ENCODE measurements at regions not wholly inside any gene's neighbourhood (a gene's known extent, or its start where the extent isn't known, plus 50 kb on each side); places are given as distances from the start of the nearest gene placed in this dataset.

DNA sequence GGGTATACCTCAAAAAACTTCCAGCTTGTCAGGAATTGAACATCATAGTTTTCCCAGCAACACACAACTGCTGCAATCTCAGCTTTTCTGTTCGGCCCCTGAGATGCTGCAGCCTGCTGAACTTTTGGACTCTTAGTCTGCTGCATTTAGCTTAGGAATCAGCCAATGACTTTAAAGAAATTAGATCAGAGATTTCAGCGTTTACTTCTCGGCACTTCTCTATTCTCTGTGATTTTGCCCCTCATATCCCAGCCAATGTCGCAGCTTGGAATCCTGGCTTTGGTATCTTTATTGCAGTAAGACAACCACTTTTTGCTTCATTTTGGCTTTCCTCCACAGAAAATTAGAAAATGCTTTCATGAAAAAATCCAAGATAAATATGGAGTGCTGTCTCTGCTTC is 86.3 kb upstream of the MCTP2 start:
- no peaks in the 10 kb centered on the region for H3K4me1 ChIP-seq (ENCODE audit: insufficient read depth, low read length)
- H3K4me2 ChIP-seq (ENCODE audit: insufficient read depth, low read length), result no peak overlapping the region
- TF ChIP-seq, protein P1, sequence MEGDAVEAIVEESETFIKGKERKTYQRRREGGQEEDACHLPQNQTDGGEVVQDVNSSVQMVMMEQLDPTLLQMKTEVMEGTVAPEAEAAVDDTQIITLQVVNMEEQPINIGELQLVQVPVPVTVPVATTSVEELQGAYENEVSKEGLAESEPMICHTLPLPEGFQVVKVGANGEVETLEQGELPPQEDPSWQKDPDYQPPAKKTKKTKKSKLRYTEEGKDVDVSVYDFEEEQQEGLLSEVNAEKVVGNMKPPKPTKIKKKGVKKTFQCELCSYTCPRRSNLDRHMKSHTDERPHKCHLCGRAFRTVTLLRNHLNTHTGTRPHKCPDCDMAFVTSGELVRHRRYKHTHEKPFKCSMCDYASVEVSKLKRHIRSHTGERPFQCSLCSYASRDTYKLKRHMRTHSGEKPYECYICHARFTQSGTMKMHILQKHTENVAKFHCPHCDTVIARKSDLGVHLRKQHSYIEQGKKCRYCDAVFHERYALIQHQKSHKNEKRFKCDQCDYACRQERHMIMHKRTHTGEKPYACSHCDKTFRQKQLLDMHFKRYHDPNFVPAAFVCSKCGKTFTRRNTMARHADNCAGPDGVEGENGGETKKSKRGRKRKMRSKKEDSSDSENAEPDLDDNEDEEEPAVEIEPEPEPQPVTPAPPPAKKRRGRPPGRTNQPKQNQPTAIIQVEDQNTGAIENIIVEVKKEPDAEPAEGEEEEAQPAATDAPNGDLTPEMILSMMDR (IDR thresholded peaks at IDR 0.05; ENCODE audit: borderline replicate concordance, extremely low read depth, low read length, poor library complexity, severe bottlenecking), result no peak
- no peak for TF ChIP-seq EZH2 (IDR thresholded peaks at IDR 0.05; ENCODE audit: borderline replicate concordance, low read depth, low read length, severe bottlenecking)
- no peaks in the 10 kb centered on the region for H3K27me3 ChIP-seq (ENCODE audit: insufficient read depth, low read length, poor library complexity)
- ATAC-seq (ENCODE audit: insufficient read depth, low read depth) (no peak), DNase-seq (no peak)
- H3K36me3 ChIP-seq (ENCODE audit: insufficient read depth, low read length), result no peaks in the 10 kb centered on the region
- no peaks in the 10 kb centered on the region for H3K9me3 ChIP-seq (ENCODE audit: insufficient read depth, low read length, severe bottlenecking)
- H3K79me2 ChIP-seq (ENCODE audit: insufficient read depth, low read length), result no peaks in the 10 kb centered on the region
- no peak overlapping the region for H3K9ac ChIP-seq (ENCODE audit: low read depth, low read length)
- no peak overlapping the region for H3K27ac ChIP-seq (ENCODE audit: low read length)
- no peak overlapping the region for H3K4me3 ChIP-seq (ENCODE audit: low read depth in 1 of 2, low read length in 2 of 2)
- no peaks in the 10 kb centered on the region for H4K20me1 ChIP-seq (ENCODE audit: insufficient read depth, low read length)
- no peak overlapping the region for H2AFZ ChIP-seq (ENCODE audit: low read depth, low read length)

DNA sequence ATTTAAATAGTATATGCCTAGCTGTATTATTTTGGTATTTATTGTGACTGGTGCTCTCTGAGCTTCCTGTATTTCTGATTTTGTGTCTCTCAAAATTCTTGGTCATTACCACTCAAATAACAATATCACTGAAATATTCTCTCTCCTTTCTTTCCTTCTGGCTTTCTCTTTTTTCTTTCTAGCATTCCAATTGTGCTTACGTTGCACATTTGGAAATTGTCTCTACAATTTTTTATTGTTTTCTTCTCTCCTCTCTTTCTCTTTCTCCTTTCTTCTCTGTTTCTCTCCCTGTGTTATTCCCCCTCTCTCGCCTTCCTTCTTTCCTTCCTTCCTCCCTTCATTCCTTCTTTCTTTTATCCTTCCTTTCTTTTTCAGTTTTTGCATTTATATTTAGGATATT is 89.6 kb upstream of the MCTP2 start:
- Histone ChIP-seq H3K4me2 (ENCODE audit: insufficient read depth, low read length) (no peak overlapping the region), H2AFZ (ENCODE audit: low read depth, low read length) (no peak overlapping the region), H3K27ac (ENCODE audit: low read length) (no peak overlapping the region), H3K36me3 (ENCODE audit: insufficient read depth, low read length) (no peaks in the 10 kb centered on the region), H3K27me3 (ENCODE audit: insufficient read depth, low read length, poor library complexity) (no peaks in the 10 kb centered on the region), H3K9ac (ENCODE audit: low read depth, low read length) (no peak overlapping the region), H3K4me1 (ENCODE audit: insufficient read depth, low read length) (no peaks in the 10 kb centered on the region), H3K9me3 (ENCODE audit: insufficient read depth, low read length, severe bottlenecking) (no peaks in the 10 kb centered on the region), H4K20me1 (ENCODE audit: insufficient read depth, low read length) (no peaks in the 10 kb centered on the region), H3K4me3 (ENCODE audit: low read depth in 1 of 2, low read length in 2 of 2) (no peak overlapping the region), H3K79me2 (ENCODE audit: insufficient read depth, low read length) (no peaks in the 10 kb centered on the region)
- DNase-seq (no peak), ATAC-seq (ENCODE audit: insufficient read depth, low read depth) (no peak)
- no peak for TF ChIP-seq EZH2 (IDR thresholded peaks at IDR 0.05; ENCODE audit: borderline replicate concordance, low read depth, low read length, severe bottlenecking)
- TF ChIP-seq, protein P1 (IDR thresholded peaks at IDR 0.05; ENCODE audit: borderline replicate concordance, extremely low read depth, low read length, poor library complexity, severe bottlenecking), result no peak

GRCh38 chr15:94135486-94136147 is 95.7 kb upstream of the MCTP2 start:
- Histone ChIP-seq H3K36me3 (ENCODE audit: insufficient read depth, low read length) (no peaks in the 10 kb centered on the region), H3K4me1 (ENCODE audit: insufficient read depth, low read length) (no peaks in the 10 kb centered on the region), H2AFZ (ENCODE audit: low read depth, low read length) (no peak overlapping the region), H3K79me2 (ENCODE audit: insufficient read depth, low read length) (no peaks in the 10 kb centered on the region), H3K4me3 (ENCODE audit: low read depth in 1 of 2, low read length in 2 of 2) (no peak overlapping the region), H3K9me3 (ENCODE audit: insufficient read depth, low read length, severe bottlenecking) (peaks cover 2% of the 10 kb centered on the region), H3K9ac (ENCODE audit: low read depth, low read length) (no peak overlapping the region), H3K4me2 (ENCODE audit: insufficient read depth, low read length) (no peak overlapping the region), H3K27me3 (ENCODE audit: insufficient read depth, low read length, poor library complexity) (no peaks in the 10 kb centered on the region), H4K20me1 (ENCODE audit: insufficient read depth, low read length) (no peaks in the 10 kb centered on the region), H3K27ac (ENCODE audit: low read length) (no peak overlapping the region)
- ATAC-seq (ENCODE audit: insufficient read depth, low read depth) (peak; percentile 62; the same call in 2 of the 3 replicates), DNase-seq (no peak)
- TF ChIP-seq, protein P1 (IDR thresholded peaks at IDR 0.05; ENCODE audit: borderline replicate concordance, extremely low read depth, low read length, poor library complexity, severe bottlenecking), result peak; percentile 60
- no peak for TF ChIP-seq EZH2 (IDR thresholded peaks at IDR 0.05; ENCODE audit: borderline replicate concordance, low read depth, low read length, severe bottlenecking)
